GM23338 (cell line): ENCODE measurements at regions not wholly inside any gene's neighbourhood (a gene's known extent, or its start where the extent isn't known, plus 50 kb on each side); places are given as distances from the start of the nearest gene placed in this dataset.

Source experiments
- ATAC-seq: fragments of 200-7000 bp; cut with Tn5 transposase; 3 replicates; pipeline ENCODE4 v1.9.1; 2020
- DNase-seq: peaks from one replicate; pipeline ENCODE4 v3.0.0-alpha.2; 2015; ENCODE audit warnings: low spot score
- H2AFZ ChIP-seq: fragments of 200-600 bp; sonication (generic); 2 replicates; pipeline ENCODE4 v1.8.0; 2016; ENCODE audit warnings: antibody characterized with exemption, mild to moderate bottlenecking, moderate library complexity
- H3F3A ChIP-seq: fragments of 200-600 bp; sonication (generic); replicated peaks from 2 replicates; pipeline ENCODE4 v1.8.0; 2017; ENCODE audit warnings: antibody characterized with exemption, mixed run types, low read depth
- H3K27ac ChIP-seq: fragments of 200-600 bp; sonication (generic); 2 replicates; pipeline ENCODE4 v1.6.1; 2016; ENCODE audit warnings: low read depth
- H3K27me3 ChIP-seq: fragments of 200-600 bp; sonication (generic); 2 replicates; pipeline ENCODE4 v1.8.0; 2016; ENCODE audit warnings: mild to moderate bottlenecking, mixed run types, moderate library complexity; ENCODE audit not compliant: insufficient read depth
- H3K36me3 ChIP-seq: fragments of 200-600 bp; sonication (generic); 2 replicates; pipeline ENCODE4 v1.8.0; 2016; ENCODE audit warnings: mild to moderate bottlenecking; ENCODE audit not compliant: insufficient read depth
- H3K4me1 ChIP-seq: fragments of 200-600 bp; sonication (generic); 2 replicates; pipeline ENCODE4 v1.8.0; 2016; ENCODE audit warnings: mild to moderate bottlenecking, moderate library complexity; ENCODE audit not compliant: insufficient read depth
- H3K4me2 ChIP-seq: fragments of 200-600 bp; sonication (generic); 2 replicates; pipeline ENCODE4 v1.7.1; 2017; ENCODE audit warnings: mixed run types
- H3K4me3 ChIP-seq: fragments of 200-600 bp; sonication (generic); 2 replicates; pipeline ENCODE4 v1.6.1; 2016; ENCODE audit warnings: mixed run types
- H3K79me2 ChIP-seq: fragments of 200-600 bp; sonication (generic); replicated peaks from 2 replicates; pipeline ENCODE4 v1.8.0; 2017; ENCODE audit warnings: mild to moderate bottlenecking; ENCODE audit not compliant: insufficient read depth
- H3K9me2 ChIP-seq: fragments of 200-600 bp; sonication (generic); 2 replicates; pipeline ENCODE4 v1.8.0; 2017; ENCODE audit not compliant: insufficient read depth
- H4K20me1 ChIP-seq: fragments of 200-600 bp; sonication (generic); replicated peaks from 2 replicates; pipeline ENCODE4 v1.8.0; 2017; ENCODE audit warnings: mild to moderate bottlenecking; ENCODE audit not compliant: insufficient read depth
- H3K27ac Mint-ChIP-seq: 2 replicates; pipeline ENCODE4 v1.8.0; 2020; ENCODE audit warnings: inconsistent platforms, mild to moderate bottlenecking, moderate library complexity, mixed read lengths
- H3K27me3 Mint-ChIP-seq: 3 replicates; pipeline ENCODE4 v1.8.0; 2022; ENCODE audit warnings: low read depth, mild to moderate bottlenecking, moderate library complexity, mixed read lengths, inconsistent platforms; ENCODE audit not compliant: insufficient read depth, poor library complexity
- H3K36me3 Mint-ChIP-seq: 3 replicates; pipeline ENCODE4 v1.8.0; 2021; ENCODE audit warnings: low read depth, mild to moderate bottlenecking, inconsistent platforms, moderate library complexity, mixed read lengths
- H3K4me1 Mint-ChIP-seq: 3 replicates; pipeline ENCODE4 v1.8.0; 2020; ENCODE audit warnings: mild to moderate bottlenecking, inconsistent platforms, mixed read lengths
- H3K4me3 Mint-ChIP-seq: 3 replicates; pipeline ENCODE4 v1.8.0; 2021; ENCODE audit warnings: moderate library complexity, mild to moderate bottlenecking, inconsistent platforms, mixed read lengths
- H3K9me3 Mint-ChIP-seq: 3 replicates; pipeline ENCODE4 v1.8.0; 2020; ENCODE audit warnings: moderate library complexity, mild to moderate bottlenecking, inconsistent platforms, mixed read lengths
- CREB1 ChIP-seq: fragments of 250-450 bp; sonication (Bioruptor Pico); IDR thresholded peaks from 2 replicates; pipeline ENCODE4 v1.5.0; 2020; ENCODE audit warnings: low read depth, mild to moderate bottlenecking, moderate library complexity
- EZH2 ChIP-seq: fragments of 200-600 bp; sonication (generic); IDR thresholded peaks from one replicate; pipeline ENCODE4 v1.8.0; 2017; ENCODE audit warnings: antibody characterized with exemption, mild to moderate bottlenecking, low read depth; ENCODE audit not compliant: unreplicated experiment
- EZH2phosphoT487 ChIP-seq: fragments of 200-600 bp; sonication (generic); IDR thresholded peaks from one replicate; pipeline ENCODE4 v1.8.1; 2018; ENCODE audit warnings: antibody characterized with exemption; ENCODE audit not compliant: unreplicated experiment
- JUNB ChIP-seq: IDR thresholded peaks from one replicate; pipeline ENCODE4 v1.6.1; 2016; ENCODE audit warnings: antibody characterized with exemption; ENCODE audit not compliant: unreplicated experiment
- NANOG ChIP-seq: IDR thresholded peaks from 2 replicates; pipeline ENCODE4 v1.6.1; 2016; ENCODE audit warnings: antibody characterized with exemption, borderline replicate concordance
- POLR2AphosphoS5 ChIP-seq: IDR thresholded peaks from 2 replicates; pipeline ENCODE4 v1.6.1; 2016; ENCODE audit warnings: antibody characterized with exemption, low read depth
- STAT1 ChIP-seq: IDR thresholded peaks from one replicate; pipeline ENCODE4 v1.6.1; 2016; ENCODE audit warnings: antibody characterized with exemption; ENCODE audit not compliant: unreplicated experiment
- ZNF114 ChIP-seq: fragments of 250-450 bp; sonication (Bioruptor Pico); IDR thresholded peaks from 2 replicates; pipeline ENCODE4 v1.5.0; 2020; ENCODE audit warnings: mild to moderate bottlenecking, moderate library complexity
- ZNF331 ChIP-seq: fragments of 250-450 bp; sonication (Bioruptor Pico); IDR thresholded peaks from 2 replicates; pipeline ENCODE4 v1.5.0; 2020; ENCODE audit warnings: low read depth, mild to moderate bottlenecking, moderate library complexity
- TF ChIP-seq, protein P1 (sequence below): fragments of 250-450 bp; sonication (Bioruptor Pico); IDR thresholded peaks from 2 replicates; pipeline ENCODE4 v1.5.0; 2020; ENCODE audit warnings: mild to moderate bottlenecking, moderate library complexity
- TF ChIP-seq, protein P2 (sequence below), 2 experiments: fragments of 200-600 bp in 1 of 2; sonication (generic) in 1 of 2; conservative IDR thresholded peaks; 2 replicates each; pipeline versions ENCODE4 v1.5.1 to v1.6.1; 2016 to 2017; ENCODE audit warnings: antibody characterized with exemption in 2 of 2, low read depth in 2 of 2, mild to moderate bottlenecking in 2 of 2, moderate library complexity in 1 of 2
- TF ChIP-seq, protein P3 (sequence below): IDR thresholded peaks from one replicate; pipeline ENCODE4 v1.6.1; 2018; ENCODE audit warnings: antibody characterized with exemption; ENCODE audit not compliant: unreplicated experiment
- TF ChIP-seq, protein P4 (sequence below): IDR thresholded peaks from 2 replicates; pipeline ENCODE4 v1.6.1; 2016; ENCODE audit warnings: antibody characterized with exemption

DNA sequence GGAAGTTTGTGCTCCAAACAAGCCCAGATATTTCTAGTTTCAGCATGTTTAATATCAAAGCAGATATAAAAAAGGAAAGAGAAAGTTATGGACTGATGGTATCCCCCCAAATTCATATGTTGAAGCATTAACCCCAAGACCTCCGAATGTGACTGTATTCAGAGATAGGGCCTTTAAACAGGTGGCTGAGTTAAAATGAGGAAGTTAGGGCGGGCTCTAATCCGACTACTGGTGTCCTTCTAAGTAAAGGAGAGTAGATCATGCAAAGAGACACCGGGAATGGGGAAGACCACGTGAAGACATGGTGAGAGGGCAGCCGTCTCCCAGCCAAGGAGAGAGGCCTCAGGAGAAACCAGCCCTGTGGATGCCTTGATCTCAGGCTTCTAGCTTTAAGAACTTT, 324.1 kb upstream of the KIF2A start:
- no peaks in the 10 kb centered on the region for H3K9me3 Mint-ChIP-seq
- no peaks in the 10 kb centered on the region for H4K20me1 ChIP-seq
- no peak for ATAC-seq

More for the DNA sequence above, 324.1 kb upstream of the KIF2A start:
- Mint-ChIP-seq H3K4me1 (no peaks in the 10 kb centered on the region), H3K27me3 (peaks cover 3% of the 10 kb centered on the region), H3K36me3 (no peaks in the 10 kb centered on the region), H3K4me3 (no peak overlapping the region), H3K27ac (no peak overlapping the region)
- no peaks in the 10 kb centered on the region for H3K36me3 ChIP-seq
- H2AFZ ChIP-seq = no peak overlapping the region
- H3K27me3 ChIP-seq = no peaks in the 10 kb centered on the region
- H3K4me2 ChIP-seq = no peak overlapping the region
- no peak overlapping the region for H3K4me3 ChIP-seq
- H3K4me1 ChIP-seq = no peaks in the 10 kb centered on the region
- TF ChIP-seq POLR2AphosphoS5 = no peak
- TF ChIP-seq EZH2phosphoT487 = no peak
- TF ChIP-seq, protein P1, sequence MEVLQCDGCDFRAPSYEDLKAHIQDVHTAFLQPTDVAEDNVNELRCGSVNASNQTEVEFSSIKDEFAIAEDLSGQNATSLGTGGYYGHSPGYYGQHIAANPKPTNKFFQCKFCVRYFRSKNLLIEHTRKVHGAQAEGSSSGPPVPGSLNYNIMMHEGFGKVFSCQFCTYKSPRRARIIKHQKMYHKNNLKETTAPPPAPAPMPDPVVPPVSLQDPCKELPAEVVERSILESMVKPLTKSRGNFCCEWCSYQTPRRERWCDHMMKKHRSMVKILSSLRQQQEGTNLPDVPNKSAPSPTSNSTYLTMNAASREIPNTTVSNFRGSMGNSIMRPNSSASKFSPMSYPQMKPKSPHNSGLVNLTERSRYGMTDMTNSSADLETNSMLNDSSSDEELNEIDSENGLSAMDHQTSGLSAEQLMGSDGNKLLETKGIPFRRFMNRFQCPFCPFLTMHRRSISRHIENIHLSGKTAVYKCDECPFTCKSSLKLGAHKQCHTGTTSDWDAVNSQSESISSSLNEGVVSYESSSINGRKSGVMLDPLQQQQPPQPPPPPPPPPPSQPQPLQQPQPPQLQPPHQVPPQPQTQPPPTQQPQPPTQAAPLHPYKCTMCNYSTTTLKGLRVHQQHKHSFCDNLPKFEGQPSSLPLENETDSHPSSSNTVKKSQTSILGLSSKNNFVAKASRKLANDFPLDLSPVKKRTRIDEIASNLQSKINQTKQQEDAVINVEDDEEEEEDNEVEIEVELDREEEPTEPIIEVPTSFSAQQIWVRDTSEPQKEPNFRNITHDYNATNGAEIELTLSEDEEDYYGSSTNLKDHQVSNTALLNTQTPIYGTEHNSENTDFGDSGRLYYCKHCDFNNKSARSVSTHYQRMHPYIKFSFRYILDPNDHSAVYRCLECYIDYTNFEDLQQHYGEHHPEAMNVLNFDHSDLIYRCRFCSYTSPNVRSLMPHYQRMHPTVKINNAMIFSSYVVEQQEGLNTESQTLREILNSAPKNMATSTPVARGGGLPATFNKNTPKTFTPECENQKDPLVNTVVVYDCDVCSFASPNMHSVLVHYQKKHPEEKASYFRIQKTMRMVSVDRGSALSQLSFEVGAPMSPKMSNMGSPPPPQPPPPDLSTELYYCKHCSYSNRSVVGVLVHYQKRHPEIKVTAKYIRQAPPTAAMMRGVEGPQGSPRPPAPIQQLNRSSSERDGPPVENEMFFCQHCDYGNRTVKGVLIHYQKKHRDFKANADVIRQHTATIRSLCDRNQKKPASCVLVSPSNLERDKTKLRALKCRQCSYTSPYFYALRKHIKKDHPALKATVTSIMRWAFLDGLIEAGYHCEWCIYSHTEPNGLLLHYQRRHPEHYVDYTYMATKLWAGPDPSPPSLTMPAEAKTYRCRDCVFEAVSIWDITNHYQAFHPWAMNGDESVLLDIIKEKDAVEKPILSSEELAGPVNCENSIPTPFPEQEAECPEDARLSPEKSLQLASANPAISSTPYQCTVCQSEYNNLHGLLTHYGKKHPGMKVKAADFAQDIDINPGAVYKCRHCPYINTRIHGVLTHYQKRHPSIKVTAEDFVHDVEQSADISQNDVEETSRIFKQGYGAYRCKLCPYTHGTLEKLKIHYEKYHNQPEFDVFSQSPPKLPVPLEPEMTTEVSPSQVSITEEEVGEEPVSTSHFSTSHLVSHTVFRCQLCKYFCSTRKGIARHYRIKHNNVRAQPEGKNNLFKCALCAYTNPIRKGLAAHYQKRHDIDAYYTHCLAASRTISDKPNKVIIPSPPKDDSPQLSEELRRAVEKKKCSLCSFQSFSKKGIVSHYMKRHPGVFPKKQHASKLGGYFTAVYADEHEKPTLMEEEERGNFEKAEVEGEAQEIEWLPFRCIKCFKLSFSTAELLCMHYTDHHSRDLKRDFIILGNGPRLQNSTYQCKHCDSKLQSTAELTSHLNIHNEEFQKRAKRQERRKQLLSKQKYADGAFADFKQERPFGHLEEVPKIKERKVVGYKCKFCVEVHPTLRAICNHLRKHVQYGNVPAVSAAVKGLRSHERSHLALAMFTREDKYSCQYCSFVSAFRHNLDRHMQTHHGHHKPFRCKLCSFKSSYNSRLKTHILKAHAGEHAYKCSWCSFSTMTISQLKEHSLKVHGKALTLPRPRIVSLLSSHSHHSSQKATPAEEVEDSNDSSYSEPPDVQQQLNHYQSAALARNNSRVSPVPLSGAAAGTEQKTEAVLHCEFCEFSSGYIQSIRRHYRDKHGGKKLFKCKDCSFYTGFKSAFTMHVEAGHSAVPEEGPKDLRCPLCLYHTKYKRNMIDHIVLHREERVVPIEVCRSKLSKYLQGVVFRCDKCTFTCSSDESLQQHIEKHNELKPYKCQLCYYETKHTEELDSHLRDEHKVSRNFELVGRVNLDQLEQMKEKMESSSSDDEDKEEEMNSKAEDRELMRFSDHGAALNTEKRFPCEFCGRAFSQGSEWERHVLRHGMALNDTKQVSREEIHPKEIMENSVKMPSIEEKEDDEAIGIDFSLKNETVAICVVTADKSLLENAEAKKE = no peak
- TF ChIP-seq, protein P2, sequence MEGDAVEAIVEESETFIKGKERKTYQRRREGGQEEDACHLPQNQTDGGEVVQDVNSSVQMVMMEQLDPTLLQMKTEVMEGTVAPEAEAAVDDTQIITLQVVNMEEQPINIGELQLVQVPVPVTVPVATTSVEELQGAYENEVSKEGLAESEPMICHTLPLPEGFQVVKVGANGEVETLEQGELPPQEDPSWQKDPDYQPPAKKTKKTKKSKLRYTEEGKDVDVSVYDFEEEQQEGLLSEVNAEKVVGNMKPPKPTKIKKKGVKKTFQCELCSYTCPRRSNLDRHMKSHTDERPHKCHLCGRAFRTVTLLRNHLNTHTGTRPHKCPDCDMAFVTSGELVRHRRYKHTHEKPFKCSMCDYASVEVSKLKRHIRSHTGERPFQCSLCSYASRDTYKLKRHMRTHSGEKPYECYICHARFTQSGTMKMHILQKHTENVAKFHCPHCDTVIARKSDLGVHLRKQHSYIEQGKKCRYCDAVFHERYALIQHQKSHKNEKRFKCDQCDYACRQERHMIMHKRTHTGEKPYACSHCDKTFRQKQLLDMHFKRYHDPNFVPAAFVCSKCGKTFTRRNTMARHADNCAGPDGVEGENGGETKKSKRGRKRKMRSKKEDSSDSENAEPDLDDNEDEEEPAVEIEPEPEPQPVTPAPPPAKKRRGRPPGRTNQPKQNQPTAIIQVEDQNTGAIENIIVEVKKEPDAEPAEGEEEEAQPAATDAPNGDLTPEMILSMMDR (conservative IDR thresholded peaks at IDR 0.05; ENCODE audit: low read depth in 2 of 2) = no peak
- TF ChIP-seq EZH2 = no peak
- TF ChIP-seq, protein P3, sequence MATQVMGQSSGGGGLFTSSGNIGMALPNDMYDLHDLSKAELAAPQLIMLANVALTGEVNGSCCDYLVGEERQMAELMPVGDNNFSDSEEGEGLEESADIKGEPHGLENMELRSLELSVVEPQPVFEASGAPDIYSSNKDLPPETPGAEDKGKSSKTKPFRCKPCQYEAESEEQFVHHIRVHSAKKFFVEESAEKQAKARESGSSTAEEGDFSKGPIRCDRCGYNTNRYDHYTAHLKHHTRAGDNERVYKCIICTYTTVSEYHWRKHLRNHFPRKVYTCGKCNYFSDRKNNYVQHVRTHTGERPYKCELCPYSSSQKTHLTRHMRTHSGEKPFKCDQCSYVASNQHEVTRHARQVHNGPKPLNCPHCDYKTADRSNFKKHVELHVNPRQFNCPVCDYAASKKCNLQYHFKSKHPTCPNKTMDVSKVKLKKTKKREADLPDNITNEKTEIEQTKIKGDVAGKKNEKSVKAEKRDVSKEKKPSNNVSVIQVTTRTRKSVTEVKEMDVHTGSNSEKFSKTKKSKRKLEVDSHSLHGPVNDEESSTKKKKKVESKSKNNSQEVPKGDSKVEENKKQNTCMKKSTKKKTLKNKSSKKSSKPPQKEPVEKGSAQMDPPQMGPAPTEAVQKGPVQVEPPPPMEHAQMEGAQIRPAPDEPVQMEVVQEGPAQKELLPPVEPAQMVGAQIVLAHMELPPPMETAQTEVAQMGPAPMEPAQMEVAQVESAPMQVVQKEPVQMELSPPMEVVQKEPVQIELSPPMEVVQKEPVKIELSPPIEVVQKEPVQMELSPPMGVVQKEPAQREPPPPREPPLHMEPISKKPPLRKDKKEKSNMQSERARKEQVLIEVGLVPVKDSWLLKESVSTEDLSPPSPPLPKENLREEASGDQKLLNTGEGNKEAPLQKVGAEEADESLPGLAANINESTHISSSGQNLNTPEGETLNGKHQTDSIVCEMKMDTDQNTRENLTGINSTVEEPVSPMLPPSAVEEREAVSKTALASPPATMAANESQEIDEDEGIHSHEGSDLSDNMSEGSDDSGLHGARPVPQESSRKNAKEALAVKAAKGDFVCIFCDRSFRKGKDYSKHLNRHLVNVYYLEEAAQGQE = no peak
- TF ChIP-seq, protein P4, sequence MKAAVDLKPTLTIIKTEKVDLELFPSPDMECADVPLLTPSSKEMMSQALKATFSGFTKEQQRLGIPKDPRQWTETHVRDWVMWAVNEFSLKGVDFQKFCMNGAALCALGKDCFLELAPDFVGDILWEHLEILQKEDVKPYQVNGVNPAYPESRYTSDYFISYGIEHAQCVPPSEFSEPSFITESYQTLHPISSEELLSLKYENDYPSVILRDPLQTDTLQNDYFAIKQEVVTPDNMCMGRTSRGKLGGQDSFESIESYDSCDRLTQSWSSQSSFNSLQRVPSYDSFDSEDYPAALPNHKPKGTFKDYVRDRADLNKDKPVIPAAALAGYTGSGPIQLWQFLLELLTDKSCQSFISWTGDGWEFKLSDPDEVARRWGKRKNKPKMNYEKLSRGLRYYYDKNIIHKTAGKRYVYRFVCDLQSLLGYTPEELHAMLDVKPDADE = no peak
- TF ChIP-seq ZNF114 (CRISPR knock-in tag) = no peak
- no peak for TF ChIP-seq CREB1 (CRISPR knock-in tag)
- TF ChIP-seq JUNB = no peak
- no peak for TF ChIP-seq NANOG
- no peak for TF ChIP-seq STAT1
- TF ChIP-seq ZNF331 (CRISPR knock-in tag) = no peak
- no peak overlapping the region for H3K27ac ChIP-seq
- peaks cover 24% of the 10 kb centered on the region for H3K9me2 ChIP-seq
- no peak for DNase-seq
- H3F3A ChIP-seq = no peaks in the 10 kb centered on the region
- no peaks in the 10 kb centered on the region for H3K79me2 ChIP-seq
